GM19351 (cell line): ENCODE measurements at regions not wholly inside any gene's neighbourhood (a gene's known extent, or its start where the extent isn't known, plus 50 kb on each side); places are given as distances from the start of the nearest gene placed in this dataset.

Experiments
- ATAC-seq: cut with Tn5 transposase; IDR thresholded peaks from one replicate; pipeline ENCODE4 v1.9.1; 2021; ENCODE audit warnings: mild to moderate bottlenecking, moderate library complexity; ENCODE audit not compliant: unreplicated experiment

GRCh38 chr1:238248356-238248755, 357.6 kb upstream of the ZP4 start:
- no peak for ATAC-seq

DNA sequence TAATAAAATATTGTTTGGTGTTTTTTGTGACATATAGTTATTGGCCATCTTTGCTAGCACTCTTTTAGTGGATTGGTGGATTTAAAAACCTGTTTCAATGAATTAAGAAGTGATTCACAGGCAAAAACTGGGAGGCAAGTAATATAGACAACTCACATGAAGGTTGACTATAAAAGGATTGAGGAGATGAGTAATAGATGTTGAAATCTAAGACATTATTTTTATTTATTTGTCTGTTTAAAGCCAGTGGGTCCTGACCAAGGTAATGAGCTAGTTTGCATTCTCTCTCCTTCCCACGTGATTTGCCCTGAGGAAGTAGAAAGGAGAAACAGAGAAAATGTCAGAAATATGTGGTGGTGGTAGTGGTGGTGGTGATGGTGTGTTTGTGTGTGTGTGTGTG, 351.5 kb upstream of the ZP4 start:
- ATAC-seq: no peak

DNA sequence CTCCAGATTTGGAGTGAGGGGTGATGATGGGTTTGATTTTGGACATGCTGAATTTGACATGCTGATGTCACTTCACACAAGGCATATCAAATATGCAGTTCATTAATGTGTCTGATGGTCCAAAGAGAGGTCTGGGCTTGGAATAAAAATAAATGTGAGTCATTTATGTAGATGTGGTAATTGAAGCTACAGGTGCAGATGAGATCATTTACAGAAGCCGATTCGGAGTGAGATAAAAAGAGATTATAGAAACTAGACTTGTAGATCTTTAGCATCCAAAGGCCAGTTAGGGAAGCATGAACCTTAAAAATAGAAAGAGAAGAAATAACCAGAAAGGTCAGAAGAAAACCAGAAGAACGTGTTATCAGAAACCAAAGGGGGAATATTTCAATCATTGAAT, 350.9 kb upstream of the ZP4 start:
- ATAC-seq: no peak

- no peak for ATAC-seq
Observed at GRCh38 chr1:238239343-238239742, 348.6 kb upstream of the ZP4 start.

DNA sequence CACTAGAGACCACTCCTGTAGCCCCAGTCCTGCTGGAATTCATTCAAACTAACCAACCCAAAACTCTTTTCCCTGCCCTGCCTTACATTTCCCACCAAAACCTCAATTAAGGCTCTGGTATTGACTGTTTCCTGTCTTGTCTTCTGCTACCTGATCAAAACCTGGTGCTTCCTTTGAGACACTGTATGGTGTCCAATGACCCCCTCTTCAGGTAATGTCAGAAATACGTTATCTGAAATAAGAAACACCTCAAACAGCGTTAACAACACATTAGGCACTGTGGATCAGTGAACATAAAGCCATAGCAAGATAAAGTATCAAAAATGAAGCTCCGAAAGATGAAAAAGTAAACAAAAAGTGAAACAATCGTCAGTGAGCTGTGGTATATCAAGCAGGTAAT, 343.2 kb upstream of the ZP4 start:
- ATAC-seq: no peak

GRCh38 chr1:238232084-238232710, 341.5 kb upstream of the ZP4 start:
- no peak for ATAC-seq

DNA sequence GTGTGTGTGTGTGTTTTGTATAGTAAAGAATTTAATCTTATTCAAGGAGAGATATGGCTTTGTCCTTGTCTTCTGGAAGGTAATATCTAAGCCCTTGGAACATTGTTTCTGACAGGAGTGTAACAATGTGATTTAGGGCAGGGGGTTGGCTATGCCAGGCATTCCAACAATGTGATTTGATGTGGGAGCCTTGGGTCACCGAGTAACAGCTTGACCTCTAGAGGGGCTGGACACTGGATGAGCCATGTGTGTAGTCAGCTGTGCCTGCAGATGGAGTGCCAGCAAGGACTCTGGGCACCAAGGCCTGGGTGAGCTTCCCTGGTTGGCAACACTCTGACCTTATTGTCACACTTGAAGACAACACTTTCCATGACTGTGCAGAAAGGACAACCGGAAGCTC, 336.1 kb upstream of the ZP4 start:
- no peak for ATAC-seq

GRCh38 chr1:238223076-238223640, 332.4 kb upstream of the ZP4 start:
- ATAC-seq: no peak

- no peak for ATAC-seq
Observed at GRCh38 chr1:238221738-238222137, 331.0 kb upstream of the ZP4 start.

DNA sequence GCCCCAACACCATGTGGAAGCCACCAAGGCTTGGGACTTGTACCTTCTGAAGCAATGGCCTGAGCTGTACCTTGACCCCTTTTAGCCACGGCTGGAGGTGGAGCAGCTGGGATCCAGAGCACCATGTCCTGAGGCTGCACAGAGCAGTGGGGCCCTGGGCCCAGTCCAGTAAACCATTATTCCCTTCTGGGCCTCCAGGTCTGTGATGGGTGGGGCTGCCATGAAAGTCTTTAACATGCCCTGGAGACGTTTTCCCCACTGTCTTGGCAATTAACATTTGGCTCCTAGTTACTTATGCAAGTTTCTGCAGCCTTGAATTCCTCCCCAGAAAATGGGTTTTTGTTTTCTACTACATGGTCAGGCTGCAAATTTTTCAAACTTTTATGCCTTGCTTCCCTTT, 323.7 kb upstream of the ZP4 start:
- no peak for ATAC-seq

- ATAC-seq: no peak
Observed at GRCh38 chr1:238205045-238205662, 314.4 kb upstream of the ZP4 start.

DNA sequence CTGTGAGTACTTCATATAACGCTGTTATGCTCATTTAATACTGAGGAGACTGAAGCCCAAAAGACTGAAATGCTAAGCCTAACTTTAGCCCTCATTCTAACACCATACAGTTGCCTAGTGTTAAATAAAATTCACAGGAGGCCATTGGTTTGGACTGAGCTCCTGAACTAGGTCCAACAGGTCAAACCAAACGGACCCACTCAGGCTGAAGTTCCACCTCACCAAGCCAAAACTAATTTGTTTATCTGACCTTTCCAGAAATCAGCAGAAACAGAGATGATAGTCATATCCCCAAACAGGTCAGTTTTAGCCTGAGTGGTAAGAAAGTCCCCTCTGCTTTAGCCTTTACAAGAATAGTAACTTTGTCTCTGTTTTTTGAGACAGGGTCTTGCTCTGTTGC, 311.3 kb upstream of the ZP4 start:
- no peak for ATAC-seq

DNA sequence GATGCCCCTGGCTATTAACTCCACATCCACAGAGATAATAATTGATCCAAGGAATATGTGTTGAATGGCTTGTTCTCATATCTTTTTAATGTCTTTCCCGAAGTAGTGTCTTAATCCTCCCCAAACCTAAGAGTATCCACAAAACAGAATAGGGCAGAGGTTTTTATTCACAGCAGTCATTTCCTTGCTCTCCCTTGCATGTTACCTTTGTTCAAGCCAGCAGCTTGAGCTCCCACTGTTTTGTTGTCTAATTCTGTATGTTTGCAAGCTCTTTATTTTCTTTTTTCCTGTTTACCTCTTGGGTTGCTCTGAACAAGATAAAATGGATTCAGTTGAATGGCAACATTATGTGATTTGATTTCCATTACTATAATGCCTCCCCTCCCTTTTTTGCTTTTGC, 308.6 kb upstream of the ZP4 start:
- no peak for ATAC-seq

DNA sequence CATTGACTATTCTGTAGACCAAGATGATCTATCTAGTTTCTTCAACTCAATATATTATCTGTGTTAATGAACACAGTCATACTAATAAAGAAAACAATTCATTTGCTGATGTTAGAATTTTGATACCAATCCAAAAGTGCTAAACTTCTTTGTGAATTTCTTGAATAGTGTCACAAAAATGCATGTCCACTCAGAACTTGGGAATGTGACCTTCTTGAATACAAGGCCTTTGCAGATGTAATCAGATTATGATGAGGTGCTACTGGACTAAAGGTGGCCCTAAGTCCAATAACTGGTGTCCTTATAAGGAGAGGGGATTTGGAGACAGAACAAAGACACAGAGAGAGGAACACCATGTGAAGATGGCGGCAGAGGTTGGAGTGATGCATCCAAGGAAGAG, 305.8 kb upstream of the ZP4 start:
- ATAC-seq: no peak

GRCh38 chr1:238191170-238191569, 300.4 kb upstream of the ZP4 start:
- no peak for ATAC-seq

GRCh38 chr1:238187575-238187949, 296.8 kb upstream of the ZP4 start:
- ATAC-seq: no peak

DNA sequence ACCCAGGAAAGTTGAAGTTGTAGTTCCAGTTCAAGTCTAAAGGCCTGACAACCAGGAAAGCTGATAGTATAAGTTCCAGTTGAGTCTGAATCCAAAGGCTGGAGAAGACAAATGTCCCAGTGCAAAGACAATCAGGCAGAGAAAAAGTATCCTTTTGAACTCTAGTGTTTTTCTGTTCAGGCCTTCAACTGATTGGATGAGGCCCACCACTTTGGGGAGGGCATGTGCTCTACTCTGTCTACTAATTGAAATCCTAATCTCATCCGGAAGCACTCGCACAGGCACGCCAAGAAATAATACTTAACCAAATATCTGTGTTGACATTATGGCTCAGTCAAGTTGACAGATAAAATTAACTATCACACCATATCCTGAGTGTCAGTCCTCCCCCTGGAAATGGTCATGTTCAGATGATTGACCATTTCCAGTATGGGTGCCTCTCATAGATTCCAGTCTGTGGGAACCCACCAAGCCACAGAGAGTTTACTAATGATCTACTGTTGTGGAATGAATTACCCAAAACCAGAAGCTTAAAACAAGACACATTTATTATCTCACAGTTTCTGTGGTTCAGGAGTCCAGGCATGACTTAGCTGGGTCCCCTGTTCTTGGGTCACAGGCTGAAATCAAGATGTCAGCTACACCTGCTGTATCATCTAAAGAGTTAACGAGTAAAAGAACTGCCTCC, 296.3 kb upstream of the ZP4 start:
- ATAC-seq: no peak

DNA sequence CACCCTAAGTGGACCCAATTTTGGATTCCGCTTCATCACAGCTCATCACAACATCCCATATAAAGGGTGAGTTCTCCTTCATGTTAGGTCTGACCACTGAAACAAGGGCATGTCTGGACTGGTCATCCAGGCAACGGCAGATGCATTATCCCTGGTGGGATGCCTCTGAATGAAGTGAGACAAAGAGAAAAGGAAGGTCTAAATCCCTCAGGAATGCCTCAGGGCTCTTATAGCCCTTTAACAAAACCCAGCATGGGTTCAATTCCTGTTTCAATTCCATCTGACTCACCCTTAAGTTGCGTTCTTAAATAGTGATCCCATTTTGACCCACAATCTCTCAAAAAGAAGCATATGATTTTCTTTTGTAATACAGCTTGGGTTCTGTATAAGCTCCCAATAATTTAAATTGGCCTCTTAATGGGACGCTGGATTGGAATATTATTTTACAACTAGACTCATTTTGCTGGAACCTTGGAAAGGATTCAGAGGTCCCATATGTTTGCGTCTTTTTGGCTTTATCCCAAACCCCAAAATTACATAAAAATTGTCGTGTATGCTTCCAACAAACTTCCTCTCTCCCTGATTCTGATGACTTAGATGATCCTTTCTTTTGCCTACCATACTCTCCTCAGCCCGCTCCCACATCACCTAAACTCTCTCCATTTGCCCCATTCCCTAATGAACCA, 287.4 kb upstream of the ZP4 start:
- ATAC-seq: no peak

DNA sequence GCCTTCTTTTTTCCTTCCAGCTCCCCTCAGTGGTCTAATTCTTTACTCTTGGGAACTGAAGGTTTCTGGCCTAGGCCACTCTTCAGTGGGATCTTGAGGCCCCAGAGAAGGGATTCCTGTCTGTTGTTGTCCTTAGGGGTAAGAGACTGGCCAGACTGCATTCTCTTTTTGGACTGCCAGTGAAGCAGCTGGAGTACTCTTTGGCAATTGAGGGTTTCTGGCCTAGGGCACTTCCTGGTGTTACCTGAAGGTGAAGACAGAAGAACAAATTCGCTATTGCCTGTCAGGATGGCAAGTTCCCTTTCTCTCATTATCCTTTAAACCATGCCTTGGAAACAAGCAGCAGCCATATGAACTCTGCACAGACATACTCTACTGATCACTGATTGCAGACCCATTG, 286.6 kb upstream of the ZP4 start:
- no peak for ATAC-seq

- no peak for ATAC-seq
Observed at GRCh38 chr1:238176441-238176840, 285.7 kb upstream of the ZP4 start.

DNA sequence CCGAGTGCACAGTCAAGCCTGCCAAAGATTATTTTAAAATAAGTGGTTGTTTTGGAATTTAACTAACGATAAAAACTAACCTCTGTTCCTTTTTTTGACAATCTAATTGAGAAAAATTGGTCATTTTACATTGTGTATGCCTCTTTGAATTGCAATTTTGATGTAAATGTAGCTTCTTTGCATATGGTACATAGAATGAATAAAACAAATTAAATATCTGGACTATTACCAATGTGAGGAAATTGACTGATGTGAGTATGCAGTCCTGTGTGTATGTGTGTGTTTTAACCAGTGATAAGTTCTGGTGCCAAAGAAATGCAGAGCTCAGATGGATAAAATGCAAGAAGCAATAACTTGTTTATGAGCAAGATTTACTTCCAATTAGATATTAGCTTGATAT, 281.3 kb upstream of the ZP4 start:
- no peak for ATAC-seq

GRCh38 chr1:238161955-238162354, 271.2 kb upstream of the ZP4 start:
- no peak for ATAC-seq
